Activated CD4-positive, alpha-beta memory T cell treated with anti-CD3 and anti-CD28 coated beads for 36 hours (primary cell): ENCODE measurements at regions not wholly inside any gene's neighbourhood (a gene's known extent, or its start where the extent isn't known, plus 50 kb on each side); places are given as distances from the start of the nearest gene placed in this dataset.

Experiments
- CTCF ChIA-PET: fragments of 350-600 bp; sonication (Branson Sonifier 250); formaldehyde crosslinking; loops from one replicate; lab custom pipeline; 2021; ENCODE audit warnings: antibody characterized with exemption, inconsistent platforms; lab: Charles Lee
- POLR2A ChIA-PET: fragments of 350-600 bp; sonication (Branson Sonifier 250); formaldehyde crosslinking; loops from one replicate; lab custom pipeline; 2021; ENCODE audit warnings: antibody characterized with exemption; lab: Charles Lee
- DNase-seq: peaks from one replicate; pipeline ENCODE4 v3.0.0-alpha.2; 2020
- H3K27ac Mint-ChIP-seq: one replicate; pipeline ENCODE4 v1.8.0; 2021; ENCODE audit warnings: mixed read lengths
- H3K27me3 Mint-ChIP-seq: one replicate; pipeline ENCODE4 v1.8.0; 2021; ENCODE audit warnings: mixed read lengths
- H3K36me3 Mint-ChIP-seq: one replicate; pipeline ENCODE4 v1.8.0; 2021; ENCODE audit warnings: mixed read lengths
- H3K4me1 Mint-ChIP-seq: one replicate; pipeline ENCODE4 v1.8.0; 2021; ENCODE audit warnings: low read depth, mixed read lengths
- H3K4me3 Mint-ChIP-seq: one replicate; pipeline ENCODE4 v1.8.0; 2021; ENCODE audit warnings: mild to moderate bottlenecking, mixed read lengths
- H3K9me3 Mint-ChIP-seq: one replicate; pipeline ENCODE4 v1.8.0; 2021; ENCODE audit warnings: mixed read lengths
- intact Hi-C: fragments of 100-400 bp; cut with micrococcal nuclease; formaldehyde crosslinking; loops from one replicate; pipeline ENCODE4 v1.15.1; 2023

DNA sequence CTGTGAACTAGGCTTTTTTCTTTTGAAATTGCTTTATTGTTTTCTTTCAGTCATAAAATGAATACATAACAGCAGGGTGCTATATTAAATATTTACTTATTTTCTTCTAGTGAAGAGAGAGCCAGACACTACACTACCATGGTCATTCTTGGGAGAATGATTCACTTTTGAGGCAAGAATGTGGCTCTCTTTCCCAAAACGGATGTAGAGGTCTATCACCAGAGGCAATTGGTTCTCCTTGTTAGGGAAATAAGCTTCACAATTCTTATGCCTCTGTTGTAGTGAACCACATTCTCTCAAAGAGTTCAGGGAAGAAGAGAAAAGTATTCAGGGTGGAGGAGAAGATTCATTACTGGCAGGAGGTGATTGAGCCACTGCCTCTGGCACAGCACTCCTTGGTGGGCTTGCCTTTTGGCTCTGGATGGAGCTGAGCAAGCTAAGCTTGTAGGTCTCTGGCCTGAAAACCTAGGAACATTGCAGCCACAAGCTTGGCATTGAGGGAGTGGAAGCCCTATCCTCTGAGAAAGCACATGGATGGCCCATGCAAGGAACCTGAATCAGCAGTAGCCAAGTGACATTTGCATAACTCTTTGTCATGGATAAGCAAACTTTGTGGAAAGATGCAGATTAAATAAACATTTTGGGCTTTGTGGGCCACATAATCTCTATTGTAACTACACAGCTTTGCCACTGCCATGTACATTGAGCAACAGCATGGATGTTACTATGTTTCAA lies 179.0 kb upstream of the TNC start:
- Mint-ChIP-seq H3K27me3 (peaks cover 7% of the 10 kb centered on the region), H3K4me3 (no peak overlapping the region), H3K27ac (no peak overlapping the region), H3K9me3 (no peaks in the 10 kb centered on the region), H3K4me1 (no peaks in the 10 kb centered on the region), H3K36me3 (no peaks in the 10 kb centered on the region)
- DNase-seq: no peak
- ChIA-PET POLR2A (no interaction called here), CTCF (interaction anchor here (0.6 kb wide), 1 partner anchor 910 kb away, joined by 3 read pairs; no protein-coding TSS in a partner anchor)
- intact Hi-C loops: no loop called here

DNA sequence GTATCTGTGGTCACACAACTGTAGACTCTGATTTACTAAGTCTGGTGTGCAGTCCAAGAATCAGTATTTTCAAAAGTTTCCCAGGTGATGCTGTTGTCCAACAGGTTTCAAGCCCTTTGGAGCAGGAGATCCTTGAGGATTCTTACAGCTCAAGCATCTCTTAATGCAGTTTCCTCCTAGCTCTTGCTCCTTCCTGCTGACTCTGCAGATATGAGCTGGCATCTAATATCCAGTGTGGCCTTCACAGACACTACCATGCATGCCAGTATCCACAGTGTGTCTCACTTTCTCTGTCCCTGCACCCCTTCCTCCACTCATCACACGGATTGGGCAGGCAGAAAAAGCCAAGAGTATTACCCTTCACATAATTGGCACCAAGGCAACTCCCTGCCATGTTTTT lies 182.2 kb upstream of the TNC start:
- intact Hi-C loops: no loop called here
- ChIA-PET CTCF (no interaction called here), POLR2A (no interaction called here)

DNA sequence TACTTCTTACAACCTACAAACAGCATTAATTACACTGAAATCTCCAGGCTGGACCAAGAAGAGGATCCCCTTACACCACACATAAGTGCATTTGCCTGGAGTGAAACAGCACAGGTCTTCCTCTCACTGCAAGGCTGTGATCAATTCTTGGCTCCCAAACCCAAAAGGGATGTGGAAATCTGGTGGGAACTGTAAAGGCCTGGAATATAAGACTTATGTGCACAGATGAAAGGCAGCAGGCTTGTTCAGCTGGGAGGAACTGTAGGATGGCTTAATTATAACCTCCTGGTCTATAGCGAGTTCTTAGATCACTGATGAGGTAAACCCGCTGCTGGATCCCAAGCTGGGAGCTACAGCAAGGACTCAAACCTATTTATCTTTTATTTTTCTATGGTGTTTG lies 182.9 kb upstream of the TNC start:
- intact Hi-C loops: no loop called here
- H3K36me3 Mint-ChIP-seq: no peaks in the 10 kb centered on the region
- H3K4me3 Mint-ChIP-seq: no peak overlapping the region
- no peaks in the 10 kb centered on the region for H3K9me3 Mint-ChIP-seq
- no peak overlapping the region for H3K27ac Mint-ChIP-seq
- no peak for DNase-seq
- no peaks in the 10 kb centered on the region for H3K4me1 Mint-ChIP-seq
- peaks cover 7% of the 10 kb centered on the region for H3K27me3 Mint-ChIP-seq
- CTCF ChIA-PET: no interaction called here
- POLR2A ChIA-PET: no interaction called here

More for the DNA sequence above, 182.2 kb upstream of the TNC start:
- H3K4me3 Mint-ChIP-seq: no peak overlapping the region
- H3K36me3 Mint-ChIP-seq: no peaks in the 10 kb centered on the region
- H3K27ac Mint-ChIP-seq: no peak overlapping the region
- H3K4me1 Mint-ChIP-seq: no peaks in the 10 kb centered on the region
- DNase-seq: no peak
- H3K27me3 Mint-ChIP-seq: peaks cover 7% of the 10 kb centered on the region
- H3K9me3 Mint-ChIP-seq: no peaks in the 10 kb centered on the region

DNA sequence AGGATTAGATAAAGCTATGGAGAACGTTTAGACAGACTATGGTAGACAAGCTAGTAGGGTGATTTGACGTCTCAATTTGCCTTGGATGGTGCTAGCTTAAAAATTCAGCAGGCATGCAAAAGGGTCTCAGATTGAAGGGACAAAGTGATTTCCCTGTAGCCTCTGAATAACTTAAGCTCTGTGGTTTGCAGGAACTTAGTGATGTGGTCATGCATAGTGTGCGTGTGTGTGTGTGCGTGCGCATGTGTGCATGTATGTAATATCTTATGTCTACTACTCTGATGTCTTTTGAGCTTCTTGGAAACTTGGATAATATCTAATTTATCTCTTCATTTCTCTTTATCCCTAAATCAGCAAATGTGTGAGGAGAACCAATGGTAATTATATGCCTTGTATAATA lies 183.6 kb upstream of the TNC start:
- no peak for DNase-seq
- intact Hi-C loops: no loop called here
- POLR2A ChIA-PET: no interaction called here

DNA sequence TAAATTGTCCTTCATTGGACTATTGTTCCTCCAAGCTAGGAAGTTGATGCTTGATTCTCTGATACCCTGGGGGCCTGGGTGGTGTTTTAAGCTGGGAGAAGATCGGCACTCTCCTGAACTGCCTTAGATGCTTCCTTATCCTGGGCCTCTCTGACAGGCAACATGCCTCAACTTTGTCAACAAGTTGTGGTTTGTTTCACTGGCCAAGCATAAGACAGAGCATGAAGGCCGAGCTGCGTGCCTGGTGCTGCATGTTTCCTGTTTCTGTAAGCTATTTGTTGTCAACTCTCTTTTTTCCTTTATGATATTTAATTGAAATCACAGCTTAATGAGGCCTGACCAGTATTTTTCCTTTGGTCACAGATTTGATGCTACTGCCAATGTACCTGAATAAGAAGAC lies 187.6 kb upstream of the TNC start:
- CTCF ChIA-PET: no interaction called here
- H3K4me1 Mint-ChIP-seq: no peaks in the 10 kb centered on the region
- POLR2A ChIA-PET: no interaction called here
- no peak overlapping the region for H3K4me3 Mint-ChIP-seq
- H3K9me3 Mint-ChIP-seq: no peaks in the 10 kb centered on the region
- intact Hi-C loops: no loop called here
- H3K27me3 Mint-ChIP-seq: peaks cover 1% of the 10 kb centered on the region
- no peaks in the 10 kb centered on the region for H3K36me3 Mint-ChIP-seq
- H3K27ac Mint-ChIP-seq: no peak overlapping the region
- no peak for DNase-seq

More for the DNA sequence above, 183.6 kb upstream of the TNC start:
- H3K27me3 Mint-ChIP-seq: peaks cover 4% of the 10 kb centered on the region
- no peaks in the 10 kb centered on the region for H3K36me3 Mint-ChIP-seq
- H3K27ac Mint-ChIP-seq: no peak overlapping the region
- CTCF ChIA-PET: interaction anchor here (0.5 kb wide), 1 partner anchor 1012 kb away, joined by 4 read pairs; no protein-coding TSS in a partner anchor
- H3K9me3 Mint-ChIP-seq: no peaks in the 10 kb centered on the region
- no peaks in the 10 kb centered on the region for H3K4me1 Mint-ChIP-seq
- no peak overlapping the region for H3K4me3 Mint-ChIP-seq

DNA sequence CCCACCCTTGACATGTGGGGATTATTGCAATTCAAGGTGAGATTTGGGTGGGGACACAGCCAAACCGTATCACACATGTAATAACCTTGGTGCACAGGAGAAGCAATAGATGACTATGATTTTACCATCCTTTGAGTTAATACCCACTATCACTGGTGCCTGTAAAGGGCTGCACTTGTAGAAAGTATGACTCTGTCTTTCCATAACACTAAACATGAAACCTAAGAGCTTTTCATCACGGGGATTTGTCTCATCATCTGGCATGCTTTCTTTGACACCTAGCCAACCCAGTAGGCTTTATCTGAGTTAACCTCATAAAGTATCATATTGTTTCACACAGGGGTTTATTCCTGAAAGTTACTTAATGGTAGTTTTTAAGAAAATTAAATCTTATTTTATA lies 188.9 kb upstream of the TNC start:
- no peak for DNase-seq
- Mint-ChIP-seq H3K36me3 (no peaks in the 10 kb centered on the region), H3K27me3 (peaks cover 1% of the 10 kb centered on the region), H3K4me1 (no peaks in the 10 kb centered on the region), H3K9me3 (no peaks in the 10 kb centered on the region), H3K27ac (no peak overlapping the region), H3K4me3 (no peak overlapping the region)
- CTCF ChIA-PET: no interaction called here
- POLR2A ChIA-PET: no interaction called here
- intact Hi-C loops: no loop called here

GRCh38 chr9:115313545-115313944 lies 195.6 kb upstream of the TNC start:
- Mint-ChIP-seq H3K27ac (no peak overlapping the region), H3K9me3 (peaks cover 5% of the 10 kb centered on the region), H3K36me3 (no peaks in the 10 kb centered on the region), H3K4me1 (no peaks in the 10 kb centered on the region), H3K4me3 (no peak overlapping the region), H3K27me3 (peaks cover 10% of the 10 kb centered on the region)
- POLR2A ChIA-PET: no interaction called here
- CTCF ChIA-PET: no interaction called here
- intact Hi-C loops: no loop called here
- no peak for DNase-seq

DNA sequence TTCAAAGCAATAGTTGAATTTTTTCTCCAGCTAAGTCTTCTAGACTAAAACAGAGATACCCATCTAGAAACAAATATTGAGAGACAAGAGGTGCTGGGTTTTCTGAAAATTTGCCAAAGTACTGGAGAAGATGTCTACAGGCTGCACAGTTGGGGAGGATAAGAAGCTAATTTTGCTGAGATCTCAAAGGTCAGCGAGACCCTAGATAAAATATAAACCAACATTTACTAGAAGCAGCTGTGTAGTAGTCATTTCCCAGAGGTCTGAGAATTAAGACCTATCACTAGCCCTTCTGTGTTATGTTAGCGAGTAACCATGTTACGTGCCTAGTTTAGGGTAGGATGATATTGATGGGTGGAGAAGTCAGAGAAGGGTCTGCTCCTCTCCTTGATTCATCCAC lies 208.5 kb upstream of the TNC start:
- Mint-ChIP-seq H3K36me3 (no peaks in the 10 kb centered on the region), H3K4me3 (no peak overlapping the region), H3K4me1 (no peaks in the 10 kb centered on the region), H3K9me3 (no peaks in the 10 kb centered on the region), H3K27ac (no peak overlapping the region), H3K27me3 (no peaks in the 10 kb centered on the region)
- no peak for DNase-seq
- intact Hi-C loops: no loop called here
- POLR2A ChIA-PET: no interaction called here
- CTCF ChIA-PET: no interaction called here

- ChIA-PET POLR2A (no interaction called here), CTCF (no interaction called here)
- H3K4me1 Mint-ChIP-seq: no peaks in the 10 kb centered on the region
- intact Hi-C loops: no loop called here
- no peak overlapping the region for H3K4me3 Mint-ChIP-seq
- H3K27me3 Mint-ChIP-seq: peaks cover 3% of the 10 kb centered on the region
- DNase-seq: no peak
- H3K36me3 Mint-ChIP-seq: no peaks in the 10 kb centered on the region
- H3K27ac Mint-ChIP-seq: no peak overlapping the region
- H3K9me3 Mint-ChIP-seq: no peaks in the 10 kb centered on the region
These were observed 209.6 kb upstream of the TNC start for GRCh38 chr9:115327436-115328122.

DNA sequence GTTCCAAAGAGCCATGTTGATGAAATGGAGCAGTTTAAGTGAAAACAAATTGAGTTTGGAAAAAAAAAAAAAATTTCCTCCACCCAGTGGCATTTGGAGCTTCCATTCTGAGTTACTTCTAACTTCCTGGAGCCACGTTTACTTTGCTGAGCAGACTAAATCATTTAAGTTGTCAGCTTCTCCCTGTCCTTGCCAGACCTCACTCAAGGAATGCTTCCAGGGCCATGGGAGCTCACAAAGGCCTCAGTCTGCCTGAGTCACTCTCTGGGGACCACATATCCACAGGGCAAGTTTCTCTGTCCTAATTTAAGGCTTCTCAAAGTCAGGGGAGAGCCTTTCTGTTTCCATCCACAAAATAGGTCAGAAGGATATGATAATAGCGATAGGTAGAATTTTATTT lies 210.3 kb upstream of the TNC start:
- Mint-ChIP-seq H3K36me3 (no peaks in the 10 kb centered on the region), H3K4me1 (no peaks in the 10 kb centered on the region), H3K9me3 (no peaks in the 10 kb centered on the region), H3K4me3 (no peak overlapping the region), H3K27ac (no peak overlapping the region), H3K27me3 (peaks cover 3% of the 10 kb centered on the region)
- intact Hi-C loops: no loop called here
- CTCF ChIA-PET: no interaction called here
- DNase-seq: no peak
- POLR2A ChIA-PET: no interaction called here

- H3K27ac Mint-ChIP-seq: no peak overlapping the region
- no peaks in the 10 kb centered on the region for H3K4me1 Mint-ChIP-seq
- no peak for DNase-seq
- no peaks in the 10 kb centered on the region for H3K36me3 Mint-ChIP-seq
- POLR2A ChIA-PET: no interaction called here
- intact Hi-C loops: no loop called here
- no peak overlapping the region for H3K4me3 Mint-ChIP-seq
- H3K27me3 Mint-ChIP-seq: peaks cover 3% of the 10 kb centered on the region
- CTCF ChIA-PET: no interaction called here
- H3K9me3 Mint-ChIP-seq: no peaks in the 10 kb centered on the region
These were observed 210.7 kb upstream of the TNC start for GRCh38 chr9:115328677-115329076.

GRCh38 chr9:115333277-115334070 lies 215.5 kb upstream of the TNC start:
- intact Hi-C loops: no loop called here
- Mint-ChIP-seq H3K27ac (no peak overlapping the region), H3K4me1 (no peaks in the 10 kb centered on the region), H3K9me3 (peaks cover 2% of the 10 kb centered on the region), H3K4me3 (no peak overlapping the region), H3K27me3 (peaks cover 3% of the 10 kb centered on the region), H3K36me3 (no peaks in the 10 kb centered on the region)
- ChIA-PET CTCF (no interaction called here), POLR2A (no interaction called here)
- no peak for DNase-seq
